Activated B cell treated with CpG ODN at 0.5 μM for 24 hours (primary cell): ENCODE measurements at regions not wholly inside any gene's neighbourhood (a gene's known extent, or its start where the extent isn't known, plus 50 kb on each side); places are given as distances from the start of the nearest gene placed in this dataset.
"Not testable (repeated sequence)": the region's sequence is repeated elsewhere in the genome, so short reads cannot be mapped to it uniquely, and the experiment has no call there.

ENCODE experiments used
- ATAC-seq: fragments of 200-7000 bp; cut with Tn5 transposase; one replicate; pipeline ENCODE4 v1.10.0; 2021; ENCODE audit warnings: low read depth, mild to moderate bottlenecking, moderate library complexity
- CTCF ChIA-PET: fragments of 350-600 bp; sonication (Branson Sonifier 250); formaldehyde crosslinking; loops from one replicate; lab custom pipeline; 2021; ENCODE audit warnings: antibody characterized with exemption; lab: Charles Lee
- POLR2A ChIA-PET: fragments of 350-600 bp; sonication (Branson Sonifier 250); formaldehyde crosslinking; loops from one replicate; lab custom pipeline; 2021; ENCODE audit warnings: antibody characterized with exemption; lab: Charles Lee
- DNase-seq: peaks from one replicate; pipeline ENCODE4 v3.0.0; 2022
- H3K27ac Mint-ChIP-seq: one replicate; pipeline ENCODE4 v1.8.0; 2020; ENCODE audit warnings: mixed read lengths
- H3K27me3 Mint-ChIP-seq: one replicate; pipeline ENCODE4 v1.8.0; 2021; ENCODE audit warnings: mixed read lengths
- H3K36me3 Mint-ChIP-seq: one replicate; pipeline ENCODE4 v1.8.0; 2021; ENCODE audit warnings: low read depth, mixed read lengths
- H3K4me1 Mint-ChIP-seq: one replicate; pipeline ENCODE4 v1.8.0; 2021; ENCODE audit warnings: mixed read lengths
- H3K4me3 Mint-ChIP-seq: one replicate; pipeline ENCODE4 v1.8.0; 2020; ENCODE audit warnings: mild to moderate bottlenecking, mixed read lengths
- H3K9me3 Mint-ChIP-seq: one replicate; pipeline ENCODE4 v1.8.0; 2020; ENCODE audit warnings: mixed read lengths
- intact Hi-C: fragments of 100-400 bp; cut with micrococcal nuclease; formaldehyde crosslinking; loops from one replicate; pipeline ENCODE4 v1.15.1; 2024
- TF ChIP-seq, protein P1 (sequence below): fragments of 200-600 bp; IDR thresholded peaks from one replicate; pipeline ENCODE4 v1.8.0; 2022; ENCODE audit warnings: antibody characterized with exemption, mild to moderate bottlenecking

DNA sequence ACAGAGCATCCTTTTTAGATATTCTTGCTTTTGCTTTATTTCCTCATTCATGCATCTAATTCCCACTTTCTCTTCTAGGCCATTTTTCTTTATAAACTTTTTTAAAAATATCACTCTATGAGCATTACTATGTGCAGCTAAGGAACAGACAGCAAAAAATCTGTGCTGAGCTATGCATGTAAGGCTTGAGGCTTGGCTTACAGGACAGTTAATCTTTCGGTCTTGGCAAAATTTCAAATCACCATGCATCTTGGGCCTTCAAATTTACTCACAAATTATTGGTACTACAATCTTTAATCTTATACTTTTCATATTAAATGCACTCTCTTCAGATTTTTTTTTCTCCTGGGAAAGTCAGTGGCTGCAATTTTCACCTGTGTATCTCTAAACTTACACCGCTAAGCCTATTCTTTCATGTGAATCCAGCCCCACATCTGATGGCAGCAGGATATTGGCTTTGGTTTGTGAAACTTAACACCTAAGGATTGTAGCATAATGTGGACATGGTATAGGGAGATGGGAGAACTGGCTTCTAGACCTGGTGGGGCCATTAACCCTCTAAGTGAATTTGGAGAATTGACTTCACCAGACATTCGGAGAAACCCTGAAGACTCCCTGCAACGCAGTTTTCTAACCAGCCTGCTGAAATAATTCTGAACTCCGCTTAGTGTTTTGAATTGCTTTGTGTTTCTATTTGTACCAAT lies 278.3 kb downstream of the SPRY1 start:
- Mint-ChIP-seq H3K9me3 (no peaks in the 10 kb centered on the region), H3K4me1 (peaks cover 4% of the 10 kb centered on the region), H3K36me3 (no peaks in the 10 kb centered on the region), H3K27me3 (peaks cover 25% of the 10 kb centered on the region), H3K27ac (no peak overlapping the region), H3K4me3 (no peak overlapping the region)
- DNase-seq, result no peak
- CTCF ChIA-PET, result no interaction called here
- no peak for ATAC-seq
- TF ChIP-seq, protein P1, sequence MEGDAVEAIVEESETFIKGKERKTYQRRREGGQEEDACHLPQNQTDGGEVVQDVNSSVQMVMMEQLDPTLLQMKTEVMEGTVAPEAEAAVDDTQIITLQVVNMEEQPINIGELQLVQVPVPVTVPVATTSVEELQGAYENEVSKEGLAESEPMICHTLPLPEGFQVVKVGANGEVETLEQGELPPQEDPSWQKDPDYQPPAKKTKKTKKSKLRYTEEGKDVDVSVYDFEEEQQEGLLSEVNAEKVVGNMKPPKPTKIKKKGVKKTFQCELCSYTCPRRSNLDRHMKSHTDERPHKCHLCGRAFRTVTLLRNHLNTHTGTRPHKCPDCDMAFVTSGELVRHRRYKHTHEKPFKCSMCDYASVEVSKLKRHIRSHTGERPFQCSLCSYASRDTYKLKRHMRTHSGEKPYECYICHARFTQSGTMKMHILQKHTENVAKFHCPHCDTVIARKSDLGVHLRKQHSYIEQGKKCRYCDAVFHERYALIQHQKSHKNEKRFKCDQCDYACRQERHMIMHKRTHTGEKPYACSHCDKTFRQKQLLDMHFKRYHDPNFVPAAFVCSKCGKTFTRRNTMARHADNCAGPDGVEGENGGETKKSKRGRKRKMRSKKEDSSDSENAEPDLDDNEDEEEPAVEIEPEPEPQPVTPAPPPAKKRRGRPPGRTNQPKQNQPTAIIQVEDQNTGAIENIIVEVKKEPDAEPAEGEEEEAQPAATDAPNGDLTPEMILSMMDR, result no peak
- POLR2A ChIA-PET, result no interaction called here
- intact Hi-C loops, result no loop called here

DNA sequence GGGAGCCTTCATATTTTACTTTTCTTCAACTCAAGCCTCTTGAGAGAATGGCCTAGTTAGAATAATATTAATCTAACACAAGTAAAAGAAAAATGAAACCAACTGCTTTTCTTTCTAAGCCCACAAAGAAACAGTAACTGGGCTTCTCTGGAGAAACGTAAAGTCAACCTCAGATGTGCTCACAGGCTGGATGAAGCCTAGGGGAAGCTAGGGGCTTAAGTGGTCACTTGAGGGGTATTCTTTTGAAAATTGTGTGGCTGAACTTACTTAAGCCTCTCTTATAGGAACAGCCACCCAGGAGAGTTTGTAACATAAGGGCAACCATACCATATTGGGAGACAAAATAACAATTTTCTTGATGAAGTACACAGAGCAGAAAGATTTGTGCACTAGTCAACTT lies 279.0 kb downstream of the SPRY1 start:
- no peak overlapping the region for H3K27ac Mint-ChIP-seq
- no peak for DNase-seq
- H3K4me1 Mint-ChIP-seq, result peaks cover 4% of the 10 kb centered on the region
- H3K4me3 Mint-ChIP-seq, result no peak overlapping the region
- POLR2A ChIA-PET, result no interaction called here
- no peak for ATAC-seq
- TF ChIP-seq, protein P1, result no peak
- H3K9me3 Mint-ChIP-seq, result no peaks in the 10 kb centered on the region
- intact Hi-C loops, result no loop called here
- CTCF ChIA-PET, result no interaction called here
- peaks cover 24% of the 10 kb centered on the region for H3K27me3 Mint-ChIP-seq
- no peaks in the 10 kb centered on the region for H3K36me3 Mint-ChIP-seq

DNA sequence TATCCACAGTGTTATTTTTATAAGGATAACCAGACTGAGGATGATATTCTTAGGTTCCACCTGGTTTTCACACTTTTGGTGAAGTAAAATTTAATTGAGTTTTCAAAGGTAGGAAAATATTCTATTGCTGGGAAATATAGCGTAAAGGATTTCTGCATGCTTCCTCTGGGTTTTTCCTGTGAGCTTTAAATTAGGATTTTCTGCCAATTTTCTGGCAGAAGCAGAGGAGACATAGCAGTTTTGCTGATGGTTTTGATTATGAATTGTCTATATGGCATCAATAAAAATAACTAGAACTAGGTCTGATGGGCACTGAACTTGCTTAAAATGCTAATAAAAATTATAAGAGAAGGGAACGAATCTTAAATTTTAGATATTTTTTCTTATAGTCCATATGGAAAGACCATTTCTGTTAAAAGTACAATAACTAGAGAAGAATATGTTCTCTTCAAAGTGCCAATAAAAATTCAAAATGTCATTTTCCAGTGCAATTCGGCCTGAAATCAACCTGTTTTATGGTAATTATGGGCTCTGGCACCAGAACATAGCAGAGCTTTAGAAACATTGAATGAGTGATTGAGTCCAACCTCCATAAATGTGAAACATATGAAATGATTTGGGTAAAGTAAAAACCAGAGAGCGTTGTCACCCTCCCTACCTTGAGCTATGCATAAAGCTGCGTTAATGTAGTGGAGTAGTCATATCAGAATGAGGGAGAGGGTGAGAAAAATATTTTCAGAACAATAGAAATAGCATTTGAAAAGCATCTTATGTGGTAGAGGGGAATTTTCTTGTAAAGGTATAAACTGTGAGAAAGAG lies 279.7 kb downstream of the SPRY1 start:
- H3K27me3 Mint-ChIP-seq, result peaks cover 20% of the 10 kb centered on the region
- no peak for ATAC-seq
- TF ChIP-seq, protein P1, result no peak
- peaks cover 4% of the 10 kb centered on the region for H3K4me1 Mint-ChIP-seq
- intact Hi-C loops, result no loop called here
- H3K27ac Mint-ChIP-seq, result no peak overlapping the region
- no peak for DNase-seq
- H3K9me3 Mint-ChIP-seq, result no peaks in the 10 kb centered on the region
- CTCF ChIA-PET, result no interaction called here
- H3K36me3 Mint-ChIP-seq, result no peaks in the 10 kb centered on the region
- POLR2A ChIA-PET, result interaction anchor here (0.6 kb wide), 1 partner anchor 155 kb away, joined by 4 read pairs; no protein-coding TSS in a partner anchor
- no peak overlapping the region for H3K4me3 Mint-ChIP-seq

- TF ChIP-seq, protein P1, result no peak
- Mint-ChIP-seq H3K36me3 (no peaks in the 10 kb centered on the region), H3K4me1 (peaks cover 3% of the 10 kb centered on the region), H3K27ac (no peak overlapping the region), H3K4me3 (no peak overlapping the region), H3K9me3 (no peaks in the 10 kb centered on the region), H3K27me3 (peaks cover 17% of the 10 kb centered on the region)
- ATAC-seq (no peak), DNase-seq (no peak)
- intact Hi-C loops, result no loop called here
- POLR2A ChIA-PET, result interaction anchor here (0.6 kb wide), 1 partner anchor 155 kb away, joined by 4 read pairs; no protein-coding TSS in a partner anchor
- CTCF ChIA-PET, result no interaction called here
These were observed 280.3 kb downstream of the SPRY1 start for GRCh38 chr4:123676890-123677229.

DNA sequence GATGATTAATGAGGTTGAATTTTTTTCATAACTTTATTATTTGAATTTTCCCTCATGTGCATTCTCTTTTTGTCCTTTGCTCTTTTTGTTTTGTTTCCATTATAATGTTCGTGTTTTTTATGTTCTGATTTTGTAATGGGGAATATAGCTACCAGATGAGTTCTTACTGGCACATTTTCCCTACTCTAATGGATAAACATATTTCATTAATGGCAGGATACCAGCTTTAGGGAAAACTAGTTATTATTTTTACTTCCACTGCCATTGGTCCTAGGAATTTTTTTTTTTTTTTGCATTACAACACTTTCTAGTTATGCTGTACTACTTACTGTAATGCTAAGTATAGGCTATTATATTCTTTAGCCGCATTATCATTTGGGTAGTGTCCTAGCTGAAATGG lies 286.3 kb downstream of the SPRY1 start:
- intact Hi-C loops, result no loop called here
- H3K4me3 Mint-ChIP-seq, result no peak overlapping the region
- H3K4me1 Mint-ChIP-seq, result no peaks in the 10 kb centered on the region
- no peak for DNase-seq
- no peaks in the 10 kb centered on the region for H3K36me3 Mint-ChIP-seq
- H3K27ac Mint-ChIP-seq, result no peak overlapping the region
- ChIA-PET POLR2A (no interaction called here), CTCF (no interaction called here)
- TF ChIP-seq, protein P1, result no peak
- ATAC-seq, result no peak
- peaks cover 2% of the 10 kb centered on the region for H3K9me3 Mint-ChIP-seq
- peaks cover 9% of the 10 kb centered on the region for H3K27me3 Mint-ChIP-seq

GRCh38 chr4:123684937-123685336 lies 288.3 kb downstream of the SPRY1 start:
- intact Hi-C loops, H3K36me3 Mint-ChIP-seq, POLR2A ChIA-PET, DNase-seq, H3K4me3 Mint-ChIP-seq, ATAC-seq, CTCF ChIA-PET, H3K4me1 Mint-ChIP-seq, H3K27me3 Mint-ChIP-seq, H3K9me3 Mint-ChIP-seq, H3K27ac Mint-ChIP-seq: not testable (repeated sequence)

DNA sequence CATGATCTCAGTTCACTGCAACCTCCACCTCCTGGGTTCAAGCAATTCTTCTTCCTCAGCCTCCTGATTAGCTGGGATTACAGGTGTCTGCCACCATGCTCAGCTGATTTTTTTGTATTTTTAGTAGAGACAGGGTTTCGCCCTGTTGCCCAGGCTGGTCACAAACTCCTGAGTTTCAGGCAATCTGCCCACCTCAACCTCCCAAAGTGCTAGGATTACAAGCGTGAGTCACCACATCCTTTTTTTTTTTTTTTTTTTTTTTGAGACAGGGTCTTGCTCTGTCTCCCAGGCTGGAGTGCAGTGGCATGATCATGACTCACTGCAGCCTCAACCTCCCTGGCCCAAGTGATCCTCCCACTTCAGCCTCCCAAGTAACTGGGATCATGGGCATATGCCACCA lies 298.9 kb downstream of the SPRY1 start:
- CTCF ChIA-PET, POLR2A ChIA-PET, H3K4me3 Mint-ChIP-seq, H3K4me1 Mint-ChIP-seq, intact Hi-C loops, H3K27ac Mint-ChIP-seq, ATAC-seq, H3K27me3 Mint-ChIP-seq, H3K36me3 Mint-ChIP-seq, DNase-seq, H3K9me3 Mint-ChIP-seq: not testable (repeated sequence)
